Dermis microvascular lymphatic vessel endothelial cell (primary cell): ENCODE measurements at regions not wholly inside any gene's neighbourhood (a gene's known extent, or its start where the extent isn't known, plus 50 kb on each side); places are given as distances from the start of the nearest gene placed in this dataset.

Source experiments
- DNase-seq, 2 donors: peaks; one replicate each; pipeline versions ENCODE4 v3.0.0 to v3.0.0-alpha.2; 2010; ENCODE audit warnings: low read depth in 2 of 2

GRCh38 chr13:106433066-106433465 lies 102.4 kb downstream of the EFNB2 start:
- no peak for DNase-seq

GRCh38 chr13:106432636-106433035 lies 102.8 kb downstream of the EFNB2 start:
- DNase-seq: no peak

- DNase-seq: no peak
Measured at GRCh38 chr13:106426909-106427308, 108.6 kb downstream of the EFNB2 start.

- no peak for DNase-seq
Measured at GRCh38 chr13:106425661-106426060, 109.8 kb downstream of the EFNB2 start.

GRCh38 chr13:106424805-106425204 lies 110.7 kb downstream of the EFNB2 start:
- no peak for DNase-seq

GRCh38 chr13:106423530-106423929 lies 111.9 kb downstream of the EFNB2 start:
- no peak for DNase-seq

GRCh38 chr13:106418556-106418955 lies 116.9 kb downstream of the EFNB2 start:
- no peak for DNase-seq

- DNase-seq: no peak
Measured at GRCh38 chr13:106417467-106418110, 117.9 kb downstream of the EFNB2 start.

GRCh38 chr13:106416645-106417044 lies 118.8 kb downstream of the EFNB2 start:
- no peak for DNase-seq

- no peak for DNase-seq
Measured at GRCh38 chr13:106415971-106416370, 119.5 kb downstream of the EFNB2 start.

- DNase-seq: no peak
Measured at GRCh38 chr13:106415442-106415841, 120.0 kb downstream of the EFNB2 start.

GRCh38 chr13:106407338-106407737 lies 128.1 kb downstream of the EFNB2 start:
- DNase-seq: peak; percentile 2 to 16

GRCh38 chr13:106405731-106406130 lies 129.7 kb downstream of the EFNB2 start:
- no peak for DNase-seq

GRCh38 chr13:106403280-106403679 lies 132.2 kb downstream of the EFNB2 start:
- DNase-seq: no peak

- no peak for DNase-seq
Measured at GRCh38 chr13:106402866-106403265, 132.6 kb downstream of the EFNB2 start.

GRCh38 chr13:106401081-106401480 lies 134.4 kb downstream of the EFNB2 start:
- peak; percentile 27 to 51 for DNase-seq

- no peak for DNase-seq
Measured at GRCh38 chr13:106400289-106400688, 135.2 kb downstream of the EFNB2 start.

- DNase-seq: no peak
Measured at GRCh38 chr13:106398289-106398688, 137.2 kb downstream of the EFNB2 start.

GRCh38 chr13:106393776-106394175 lies 141.7 kb downstream of the EFNB2 start:
- no peak for DNase-seq

- DNase-seq: no peak
Measured at GRCh38 chr13:106391681-106392080, 143.8 kb downstream of the EFNB2 start.

- DNase-seq: no peak
Measured at GRCh38 chr13:106391271-106391670, 144.2 kb downstream of the EFNB2 start.

- DNase-seq: no peak
Measured at GRCh38 chr13:106390367-106390766, 145.1 kb downstream of the EFNB2 start.

- DNase-seq: no peak
Measured at GRCh38 chr13:106385654-106386053, 149.8 kb downstream of the EFNB2 start.

GRCh38 chr13:106384516-106384915 lies 150.9 kb downstream of the EFNB2 start:
- DNase-seq: no peak
